ENCODE measurements at regions not wholly inside any gene's neighbourhood (a gene's known extent, or its start where the extent isn't known, plus 50 kb on each side); places are given as distances from the start of the nearest gene placed in this dataset.

DNA sequence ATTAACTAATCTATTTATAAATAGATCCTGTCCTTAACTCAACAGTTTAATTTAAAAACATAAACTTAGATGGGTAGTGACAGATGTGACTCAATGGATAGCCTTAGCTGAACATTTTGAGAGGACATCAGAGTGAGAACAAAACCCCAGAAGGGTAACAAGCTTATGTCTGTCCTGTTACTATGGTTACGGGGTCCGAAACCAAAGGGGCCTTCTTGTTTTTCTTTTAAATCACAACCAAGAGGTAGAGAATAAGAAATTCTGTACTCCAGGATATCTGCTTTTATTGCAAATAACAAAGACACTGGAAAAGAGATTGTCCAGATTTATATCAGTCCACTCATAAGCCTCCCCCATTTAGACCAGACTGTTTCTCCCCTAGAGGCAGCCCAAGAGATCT is 612.1 kb downstream of the MTRR start:
- TF ChIP-seq, protein P1, sequence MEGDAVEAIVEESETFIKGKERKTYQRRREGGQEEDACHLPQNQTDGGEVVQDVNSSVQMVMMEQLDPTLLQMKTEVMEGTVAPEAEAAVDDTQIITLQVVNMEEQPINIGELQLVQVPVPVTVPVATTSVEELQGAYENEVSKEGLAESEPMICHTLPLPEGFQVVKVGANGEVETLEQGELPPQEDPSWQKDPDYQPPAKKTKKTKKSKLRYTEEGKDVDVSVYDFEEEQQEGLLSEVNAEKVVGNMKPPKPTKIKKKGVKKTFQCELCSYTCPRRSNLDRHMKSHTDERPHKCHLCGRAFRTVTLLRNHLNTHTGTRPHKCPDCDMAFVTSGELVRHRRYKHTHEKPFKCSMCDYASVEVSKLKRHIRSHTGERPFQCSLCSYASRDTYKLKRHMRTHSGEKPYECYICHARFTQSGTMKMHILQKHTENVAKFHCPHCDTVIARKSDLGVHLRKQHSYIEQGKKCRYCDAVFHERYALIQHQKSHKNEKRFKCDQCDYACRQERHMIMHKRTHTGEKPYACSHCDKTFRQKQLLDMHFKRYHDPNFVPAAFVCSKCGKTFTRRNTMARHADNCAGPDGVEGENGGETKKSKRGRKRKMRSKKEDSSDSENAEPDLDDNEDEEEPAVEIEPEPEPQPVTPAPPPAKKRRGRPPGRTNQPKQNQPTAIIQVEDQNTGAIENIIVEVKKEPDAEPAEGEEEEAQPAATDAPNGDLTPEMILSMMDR (conservative IDR thresholded peaks at IDR 0.05; ENCODE audit: low read length): no peak
- no peak for TF ChIP-seq EZH2phosphoT487 (IDR thresholded peaks at IDR 0.05; ENCODE audit: borderline replicate concordance, low read depth, low read length)
